ELR (cell line): ENCODE measurements at regions not wholly inside any gene's neighbourhood (a gene's known extent, or its start where the extent isn't known, plus 50 kb on each side); places are given as distances from the start of the nearest gene placed in this dataset.
"Not testable (repeated sequence)": the region's sequence is repeated elsewhere in the genome, so short reads cannot be mapped to it uniquely, and the experiment has no call there.

Experiments
- DNase-seq: peaks from one replicate; pipeline ENCODE4 v3.0.0-alpha.2; 2015; ENCODE audit warnings: low read depth

GRCh38 chr6:154923199-154923869 is 71.8 kb upstream of the TIAM2 start:
- DNase-seq: no peak

GRCh38 chr6:154925130-154925529 is 70.0 kb upstream of the TIAM2 start:
- DNase-seq: no peak

GRCh38 chr6:154926366-154926765 is 68.7 kb upstream of the TIAM2 start:
- no peak for DNase-seq

DNA sequence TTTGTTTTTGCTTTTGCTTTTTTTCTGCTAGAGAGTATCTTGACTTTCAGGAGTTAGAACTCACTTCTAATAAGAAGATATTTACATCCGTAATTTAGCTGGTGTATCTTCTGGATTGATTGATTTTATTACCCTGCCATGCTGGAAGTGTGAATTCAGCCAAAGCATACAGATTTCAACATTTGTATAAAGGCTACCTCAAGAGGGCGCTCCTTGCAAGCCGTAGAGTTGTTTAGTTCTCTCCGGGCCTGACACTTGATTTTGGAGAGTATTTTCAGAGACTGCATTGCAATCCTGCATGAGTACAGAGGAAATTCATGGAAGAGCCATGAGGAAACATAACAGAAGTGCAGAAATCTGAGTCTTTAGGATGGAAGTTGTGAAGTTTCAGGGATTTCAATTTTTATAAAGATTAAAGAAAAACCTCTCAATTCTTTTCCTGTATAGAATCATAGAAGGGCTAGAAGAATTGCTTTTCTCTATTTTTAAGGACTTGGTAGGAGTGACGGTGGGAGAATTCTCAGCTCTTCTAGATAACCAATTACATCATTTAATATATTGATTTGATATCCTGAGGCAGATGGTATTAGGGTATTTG is 66.7 kb upstream of the TIAM2 start:
- DNase-seq: peak; percentile 78

- no peak for DNase-seq
These were observed 64.7 kb upstream of the TIAM2 start for GRCh38 chr6:154930451-154930851.

DNA sequence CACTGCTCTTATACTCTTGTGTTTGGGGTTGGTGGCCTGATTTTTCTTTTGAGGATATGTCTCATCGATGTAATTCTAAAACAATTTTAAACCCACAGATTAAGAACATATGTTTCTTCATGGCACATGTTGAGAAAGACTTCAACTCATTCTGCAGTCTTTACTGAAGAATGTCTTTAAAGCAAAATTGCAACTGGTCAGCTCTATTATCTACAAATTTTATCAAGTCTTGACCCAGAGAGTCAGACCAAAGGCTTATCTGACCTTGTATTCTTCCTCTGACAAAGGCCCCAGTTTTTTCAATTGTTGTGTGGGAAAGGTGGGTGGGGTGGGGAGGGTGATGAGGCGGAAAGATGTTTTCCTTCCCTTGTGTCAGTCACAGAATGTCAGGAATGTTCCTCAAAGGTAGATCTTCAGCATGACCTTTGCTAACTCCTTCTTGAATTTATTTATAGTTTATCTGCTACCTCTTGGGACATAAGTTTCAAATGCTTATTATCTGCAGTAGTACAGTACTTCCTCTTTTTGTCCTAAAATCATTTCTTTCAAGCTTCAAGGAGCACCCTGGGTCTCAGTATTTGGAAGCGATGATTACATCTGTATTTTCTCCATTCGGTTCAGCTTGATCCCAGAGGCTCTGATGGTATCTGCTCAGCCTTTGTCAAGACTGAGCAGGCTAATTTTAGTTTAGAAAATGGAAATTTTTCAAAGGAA is 63.2 kb upstream of the TIAM2 start:
- peak; percentile 22 for DNase-seq

- peak; percentile 84 for DNase-seq
These were observed 62.5 kb upstream of the TIAM2 start for GRCh38 chr6:154932515-154933027.

DNA sequence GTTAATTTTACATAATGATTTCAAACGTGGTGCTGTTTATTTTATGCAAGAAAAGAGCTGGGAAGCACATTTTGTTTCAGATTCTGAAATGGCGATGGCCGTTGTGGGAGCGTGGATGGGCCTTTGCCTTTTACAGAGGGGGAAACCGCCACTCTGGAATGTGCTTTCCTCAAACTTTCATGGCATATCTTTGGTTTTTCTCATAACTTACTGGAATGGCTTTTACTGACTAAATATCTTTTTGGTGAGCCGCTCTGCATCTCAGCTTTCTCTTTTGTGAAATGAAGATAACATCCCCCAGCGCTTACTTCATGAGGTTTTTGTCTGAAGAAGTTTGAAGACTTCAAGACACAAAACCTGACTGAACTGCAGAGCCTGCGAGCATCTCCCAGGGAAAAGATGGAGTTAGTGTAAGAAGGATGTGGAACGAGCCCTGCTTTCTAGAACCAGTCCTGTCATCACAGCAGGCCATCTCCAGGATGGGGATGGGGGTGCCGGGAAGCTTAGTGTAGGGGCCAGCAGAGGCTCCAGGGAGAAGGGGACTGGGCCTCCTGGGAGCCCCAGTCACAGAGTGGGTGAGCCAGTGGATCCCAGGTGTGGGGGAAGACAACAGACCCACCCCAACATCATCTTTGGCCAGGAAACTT is 61.8 kb upstream of the TIAM2 start:
- DNase-seq: no peak

DNA sequence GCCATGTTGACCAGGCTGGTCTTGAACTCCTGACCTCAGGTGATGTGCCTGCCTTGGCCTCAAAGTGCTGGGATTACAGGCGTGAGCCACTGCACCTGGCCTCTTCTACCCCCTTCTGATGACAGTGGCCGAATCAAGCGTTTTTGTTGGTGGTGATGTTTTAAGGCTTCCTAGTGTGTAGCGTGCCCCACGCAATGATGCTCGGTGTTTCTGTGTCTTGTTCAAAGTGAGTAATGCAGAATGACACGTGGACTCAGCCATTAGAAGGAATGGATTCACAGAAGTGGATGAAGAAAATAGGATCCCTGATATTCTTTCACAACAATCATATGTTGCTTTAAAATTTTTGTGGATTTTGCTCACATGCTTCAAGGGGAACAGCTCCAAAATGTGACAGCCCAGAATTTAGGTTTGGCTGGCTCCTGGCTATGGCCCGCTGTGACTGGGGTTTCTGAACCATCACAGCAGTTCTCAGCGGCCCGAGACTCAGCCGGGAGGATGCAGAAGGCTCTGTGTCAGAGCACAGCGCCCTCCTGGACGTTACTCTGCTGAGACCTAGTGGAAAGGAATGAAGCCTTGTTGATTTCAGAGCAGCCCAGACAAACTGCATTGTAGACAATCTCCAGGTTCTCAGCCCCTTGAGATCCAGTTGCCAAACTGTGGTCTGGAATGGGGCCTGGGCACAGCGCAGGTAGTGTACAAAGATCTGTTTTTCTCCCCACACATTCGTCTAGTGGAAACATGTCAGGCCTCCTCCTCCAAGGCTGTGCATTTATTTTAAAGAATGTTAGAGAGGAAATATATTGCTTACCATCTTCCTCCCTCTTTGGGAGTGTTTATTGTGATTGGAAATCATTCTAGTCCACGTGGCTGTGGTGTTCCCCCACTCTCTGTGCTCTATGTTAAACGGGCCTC is 57.6 kb upstream of the TIAM2 start:
- DNase-seq: no peak

DNA sequence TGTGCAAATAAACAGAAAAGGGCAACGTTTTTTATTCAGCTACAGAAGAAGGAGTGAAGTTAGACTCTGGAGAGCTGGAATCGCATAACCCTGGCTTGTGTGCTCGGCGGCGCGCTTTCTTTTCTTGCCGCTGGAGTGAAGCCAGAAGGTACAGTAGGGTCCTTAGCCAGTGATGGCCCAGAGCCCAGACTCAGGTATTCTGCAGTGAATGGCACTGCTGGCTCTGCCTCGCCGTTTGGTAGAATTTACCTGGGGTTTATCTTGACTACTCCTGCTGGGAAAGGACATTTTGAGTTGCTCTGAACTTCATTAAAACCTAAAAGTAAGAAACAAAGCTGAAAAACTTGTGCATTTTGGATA is 56.9 kb upstream of the TIAM2 start:
- DNase-seq: no peak

DNA sequence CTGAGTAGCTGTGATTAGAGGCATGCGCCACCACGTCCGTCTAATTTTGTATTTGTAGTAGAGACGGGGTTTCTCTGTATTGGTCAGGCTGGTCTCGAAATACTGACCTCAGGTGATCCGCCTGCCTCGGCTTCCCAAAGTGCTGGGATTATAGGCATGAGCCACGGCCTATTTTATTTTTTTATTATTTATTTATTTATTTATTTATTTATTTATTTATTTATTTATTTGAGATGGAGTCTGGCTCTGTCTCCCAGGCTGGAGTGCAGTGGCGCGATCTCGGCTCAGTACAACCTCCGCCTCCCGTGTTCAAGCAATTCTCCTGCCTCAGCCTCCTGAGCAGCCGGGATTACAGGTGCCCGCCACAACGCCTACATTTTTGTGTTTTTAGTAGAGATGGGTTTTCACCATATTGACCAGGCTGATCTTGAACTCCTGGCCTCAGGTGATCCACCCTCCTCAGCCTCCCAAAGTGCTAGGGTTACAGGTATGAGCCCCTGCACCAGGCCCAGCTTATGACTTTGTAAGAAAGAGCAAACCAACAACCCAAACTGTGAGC is 56.3 kb upstream of the TIAM2 start:
- not testable (repeated sequence) for DNase-seq

DNA sequence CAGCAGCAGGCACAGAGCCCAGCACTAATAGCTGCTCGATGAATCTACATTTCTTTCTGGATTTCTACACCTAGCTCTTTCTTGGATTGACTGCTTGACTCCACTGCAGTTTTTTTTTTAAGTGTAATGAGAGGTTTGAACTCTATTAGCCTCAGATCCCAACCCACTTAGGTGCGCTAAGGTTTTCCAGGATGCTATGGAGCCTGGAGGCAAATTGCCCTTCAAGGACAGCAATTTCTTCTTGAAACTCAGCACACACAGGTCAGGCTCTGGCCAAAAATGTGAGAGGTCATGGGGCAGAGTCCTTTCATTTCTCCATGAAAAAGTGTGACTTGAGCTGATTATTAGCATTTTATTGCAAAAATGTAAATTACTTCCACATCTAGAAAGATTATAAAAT is 52.3 kb upstream of the TIAM2 start:
- no peak for DNase-seq

- no peak for DNase-seq
These were observed 49.7 kb upstream of the TIAM2 start for GRCh38 chr6:154945271-154945890.
